Breast epithelium (tissue), 4 donors: ENCODE measurements at regions not wholly inside any gene's neighbourhood (a gene's known extent, or its start where the extent isn't known, plus 50 kb on each side); places are given as distances from the start of the nearest gene placed in this dataset.

Source experiments
- DNase-seq, 2 donors: peaks; one replicate each; pipeline ENCODE4 v3.0.0-alpha.2; 2019; ENCODE audit warnings: low spot score in 2 of 2
- H3K27ac ChIP-seq, 2 donors: fragments of 200-600 bp; sonication (generic) in 1 of 2; one replicate each; pipeline ENCODE4 v1.5.1; 2016 to 2019; ENCODE audit warnings: mild to moderate bottlenecking in 1 of 2
- H3K27me3 ChIP-seq, 2 donors: fragments of 200-600 bp; sonication (generic) in 1 of 2; one replicate each; pipeline versions ENCODE4 v1.5.1 to v1.6.0; 2017 to 2019; ENCODE audit warnings: control low read depth in 1 of 2, mild to moderate bottlenecking in 1 of 2
- H3K36me3 ChIP-seq: fragments of 200-600 bp; one replicate; pipeline ENCODE4 v1.5.1; 2019
- H3K4me1 ChIP-seq, 2 donors: fragments of 200-600 bp; sonication (generic); one replicate each; pipeline ENCODE4 v1.5.1; 2016 to 2019; ENCODE audit warnings: control low read depth in 1 of 2
- H3K4me3 ChIP-seq, 3 donors: fragments of 200-600 bp; sonication (generic); 1 replicate in 2 of 3; 2 replicates in 1 of 3; pipeline ENCODE4 v1.5.1; 2016 to 2019; ENCODE audit warnings: mild to moderate bottlenecking in 3 of 3, moderate library complexity in 2 of 3
- H3K9me3 ChIP-seq, 2 donors: fragments of 200-600 bp; sonication (generic) in 1 of 2; one replicate each; pipeline ENCODE4 v1.5.1; 2016 to 2019; ENCODE audit warnings: control low read depth in 1 of 2
- POLR2A ChIP-seq: fragments of 450-650 bp; IDR thresholded peaks from one replicate; pipeline ENCODE4 v1.6.1; 2016; ENCODE audit warnings: antibody characterized with exemption, mild to moderate bottlenecking, moderate library complexity
- POLR2AphosphoS5 ChIP-seq, 3 donors: sonication (generic); formaldehyde crosslinking; IDR thresholded peaks; one replicate each; pipeline ENCODE4 v1.6.1; 2017; ENCODE audit warnings: antibody characterized with exemption in 3 of 3
- intact Hi-C: fragments of 100-400 bp; cut with DNase I; formaldehyde crosslinking; loops from one replicate; pipeline ENCODE4 v1.15.1; 2023; ENCODE audit warnings: low total_unique reads
- TF ChIP-seq, protein P1 (sequence below), 3 donors: fragments of 450-650 bp; IDR thresholded peaks; one replicate each; pipeline ENCODE4 v1.5.1; 2016 to 2017; ENCODE audit warnings: antibody characterized with exemption in 3 of 3, mild to moderate bottlenecking in 3 of 3, moderate library complexity in 3 of 3

DNA sequence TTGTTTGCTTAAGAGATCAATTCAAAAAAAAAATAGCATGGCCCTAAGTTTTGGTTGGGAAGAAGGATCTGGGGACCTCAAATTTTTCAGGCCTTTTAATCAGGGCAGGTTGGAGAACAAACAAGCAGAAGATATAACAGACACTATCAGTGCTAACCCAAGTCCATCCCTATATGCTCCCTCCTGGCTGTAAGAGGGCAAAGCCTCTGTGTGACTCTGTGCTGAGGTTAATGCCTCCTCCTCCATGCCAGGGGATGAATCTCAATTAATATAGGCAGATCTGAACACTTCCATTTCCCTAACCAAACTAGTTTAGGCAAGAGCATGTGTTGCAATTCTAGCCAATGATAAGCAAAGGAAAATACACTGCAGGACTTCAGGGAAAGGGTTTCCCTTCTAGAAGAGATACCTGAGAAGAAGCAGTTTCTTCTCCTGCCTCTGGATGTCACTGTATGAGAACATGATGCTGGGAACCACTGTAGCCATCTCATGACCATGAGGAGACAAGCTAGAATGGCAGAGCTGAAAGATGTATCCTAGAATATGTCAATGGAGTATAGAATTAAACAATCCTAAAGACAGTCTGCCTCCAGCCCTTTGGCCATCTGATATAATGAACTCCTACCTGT is 76.0 kb downstream of the CHD9NB start:
- no peak for DNase-seq
- no peak for TF ChIP-seq POLR2AphosphoS5 (IDR thresholded peaks at IDR 0.05)
- no peak for TF ChIP-seq POLR2A
- TF ChIP-seq, protein P1, sequence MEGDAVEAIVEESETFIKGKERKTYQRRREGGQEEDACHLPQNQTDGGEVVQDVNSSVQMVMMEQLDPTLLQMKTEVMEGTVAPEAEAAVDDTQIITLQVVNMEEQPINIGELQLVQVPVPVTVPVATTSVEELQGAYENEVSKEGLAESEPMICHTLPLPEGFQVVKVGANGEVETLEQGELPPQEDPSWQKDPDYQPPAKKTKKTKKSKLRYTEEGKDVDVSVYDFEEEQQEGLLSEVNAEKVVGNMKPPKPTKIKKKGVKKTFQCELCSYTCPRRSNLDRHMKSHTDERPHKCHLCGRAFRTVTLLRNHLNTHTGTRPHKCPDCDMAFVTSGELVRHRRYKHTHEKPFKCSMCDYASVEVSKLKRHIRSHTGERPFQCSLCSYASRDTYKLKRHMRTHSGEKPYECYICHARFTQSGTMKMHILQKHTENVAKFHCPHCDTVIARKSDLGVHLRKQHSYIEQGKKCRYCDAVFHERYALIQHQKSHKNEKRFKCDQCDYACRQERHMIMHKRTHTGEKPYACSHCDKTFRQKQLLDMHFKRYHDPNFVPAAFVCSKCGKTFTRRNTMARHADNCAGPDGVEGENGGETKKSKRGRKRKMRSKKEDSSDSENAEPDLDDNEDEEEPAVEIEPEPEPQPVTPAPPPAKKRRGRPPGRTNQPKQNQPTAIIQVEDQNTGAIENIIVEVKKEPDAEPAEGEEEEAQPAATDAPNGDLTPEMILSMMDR (IDR thresholded peaks at IDR 0.05) = peak in 1 of 3 donors; percentile 25
- H3K36me3 ChIP-seq = no peaks in the 10 kb centered on the region
- no peak overlapping the region for H3K27ac ChIP-seq
- no peaks in the 10 kb centered on the region for H3K9me3 ChIP-seq
- intact Hi-C loops = no loop called here
- H3K4me3 ChIP-seq = no peak overlapping the region
- no peaks in the 10 kb centered on the region for H3K4me1 ChIP-seq
- no peaks in the 10 kb centered on the region for H3K27me3 ChIP-seq

DNA sequence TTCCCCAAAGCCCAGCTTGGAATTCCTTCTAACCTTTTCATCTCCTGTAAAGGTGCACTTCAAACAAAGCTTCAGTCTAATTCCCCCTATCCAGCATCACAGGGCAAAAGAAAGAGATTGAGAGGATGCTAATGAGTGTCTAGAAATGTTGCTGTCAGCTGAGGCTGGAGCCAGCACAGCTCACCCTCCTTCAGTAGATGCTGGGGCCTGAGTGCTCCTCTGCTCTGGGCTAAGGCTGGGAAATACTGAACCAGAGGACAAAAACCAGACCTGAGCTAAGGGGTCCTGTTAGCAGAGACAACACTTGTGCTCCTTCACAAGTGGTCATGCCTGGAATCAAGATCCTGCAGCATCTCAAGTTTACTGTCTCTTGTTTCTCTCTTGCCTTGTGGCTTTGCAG is 85.0 kb downstream of the CHD9NB start:
- intact Hi-C loops = no loop called here
- Histone ChIP-seq H3K4me3 (no peak overlapping the region), H3K27me3 (no peaks in the 10 kb centered on the region), H3K4me1 (no peaks in the 10 kb centered on the region), H3K27ac (no peak overlapping the region), H3K36me3 (no peaks in the 10 kb centered on the region), H3K9me3 (no peaks in the 10 kb centered on the region)
- DNase-seq = no peak
- TF ChIP-seq POLR2A (no peak), POLR2AphosphoS5 (IDR thresholded peaks at IDR 0.05) (no peak)
- TF ChIP-seq, protein P1 (IDR thresholded peaks at IDR 0.05) = no peak

DNA sequence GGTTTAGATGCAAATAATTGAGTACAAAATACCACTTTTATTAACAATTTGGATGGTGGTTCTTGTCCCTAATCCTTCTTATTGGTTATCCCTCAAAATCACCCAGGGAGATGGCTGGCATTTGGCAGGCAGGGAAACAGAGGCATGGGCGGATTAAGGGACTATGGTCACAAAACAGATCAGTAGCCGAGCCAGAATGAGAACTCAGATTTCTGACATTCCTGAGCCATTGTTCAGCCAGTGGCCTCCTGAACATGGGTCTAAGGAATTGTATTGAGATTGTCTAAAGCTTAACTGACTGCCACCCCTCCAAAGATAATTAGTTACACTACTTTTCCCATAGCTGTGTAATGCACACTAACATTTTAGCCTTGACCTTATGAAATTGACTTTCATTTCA is 88.4 kb downstream of the CHD9NB start:
- no peak for TF ChIP-seq POLR2A
- TF ChIP-seq POLR2AphosphoS5 (IDR thresholded peaks at IDR 0.05) = no peak
- TF ChIP-seq, protein P1 (IDR thresholded peaks at IDR 0.05) = no peak
- Histone ChIP-seq H3K27ac (no peak overlapping the region), H3K4me3 (no peak overlapping the region), H3K9me3 (no peaks in the 10 kb centered on the region), H3K4me1 (no peaks in the 10 kb centered on the region), H3K36me3 (no peaks in the 10 kb centered on the region), H3K27me3 (no peaks in the 10 kb centered on the region)
- intact Hi-C loops = no loop called here
- no peak for DNase-seq

GRCh38 chr16:52963855-52964242 is 88.8 kb downstream of the CHD9NB start:
- H3K27ac ChIP-seq = no peak overlapping the region
- H3K9me3 ChIP-seq = no peaks in the 10 kb centered on the region
- no peak for DNase-seq
- H3K27me3 ChIP-seq = no peaks in the 10 kb centered on the region
- H3K4me1 ChIP-seq = no peaks in the 10 kb centered on the region
- intact Hi-C loops = no loop called here
- TF ChIP-seq, protein P1 (IDR thresholded peaks at IDR 0.05) = no peak
- TF ChIP-seq POLR2AphosphoS5 (IDR thresholded peaks at IDR 0.05) (no peak), POLR2A (no peak)
- no peak overlapping the region for H3K4me3 ChIP-seq
- no peaks in the 10 kb centered on the region for H3K36me3 ChIP-seq

- DNase-seq = no peak
- Histone ChIP-seq H3K27ac (no peak overlapping the region), H3K27me3 (no peaks in the 10 kb centered on the region), H3K4me3 (no peak overlapping the region), H3K4me1 (no peaks in the 10 kb centered on the region), H3K9me3 (no peaks in the 10 kb centered on the region), H3K36me3 (no peaks in the 10 kb centered on the region)
- TF ChIP-seq POLR2A (no peak), POLR2AphosphoS5 (IDR thresholded peaks at IDR 0.05) (no peak)
- TF ChIP-seq, protein P1 (IDR thresholded peaks at IDR 0.05) = no peak
- intact Hi-C loops = no loop called here
Observed at GRCh38 chr16:52963212-52963854, 89.4 kb downstream of the CHD9NB start.
